BJ (cell line): ENCODE measurements at regions not wholly inside any gene's neighbourhood (a gene's known extent, or its start where the extent isn't known, plus 50 kb on each side); places are given as distances from the start of the nearest gene placed in this dataset.

ENCODE experiments used
- CTCF ChIA-PET: fragments of 350-600 bp; formaldehyde crosslinking; extraction: SDS; loops from one replicate; lab custom pipeline; 2021; ENCODE audit warnings: antibody characterized with exemption, inconsistent platforms; lab: Yijun Ruan, JAX
- POLR2A ChIA-PET: fragments of 300-600 bp; sonication (Branson Sonifier 250); formaldehyde crosslinking; extraction: SDS; loops from one replicate; lab custom pipeline; 2021; ENCODE audit warnings: antibody characterized with exemption; lab: Charles Lee
- DNase-seq: peaks from one replicate; pipeline ENCODE4 v3.0.0-alpha.2; 2011; ENCODE audit warnings: low read depth
- H3K27me3 ChIP-seq: 2 replicates; pipeline ENCODE4 v1.6.0; 2011; ENCODE audit warnings: low read length; ENCODE audit not compliant: control insufficient read depth, insufficient read depth
- H3K36me3 ChIP-seq: 2 replicates; pipeline ENCODE4 v1.5.1; 2011; ENCODE audit warnings: low read length; ENCODE audit not compliant: control insufficient read depth, insufficient read depth
- H3K4me3 ChIP-seq: 2 replicates; pipeline ENCODE4 v1.5.1; 2011; ENCODE audit warnings: low read depth, mild to moderate bottlenecking, control low read depth, low read length
- TF ChIP-seq, protein P1 (sequence below): IDR thresholded peaks from 2 replicates; pipeline ENCODE4 v1.5.1; 2011; ENCODE audit warnings: low read depth, mild to moderate bottlenecking, control low read depth, inconsistent platforms, low read length, moderate library complexity; ENCODE audit not compliant: insufficient read depth

DNA sequence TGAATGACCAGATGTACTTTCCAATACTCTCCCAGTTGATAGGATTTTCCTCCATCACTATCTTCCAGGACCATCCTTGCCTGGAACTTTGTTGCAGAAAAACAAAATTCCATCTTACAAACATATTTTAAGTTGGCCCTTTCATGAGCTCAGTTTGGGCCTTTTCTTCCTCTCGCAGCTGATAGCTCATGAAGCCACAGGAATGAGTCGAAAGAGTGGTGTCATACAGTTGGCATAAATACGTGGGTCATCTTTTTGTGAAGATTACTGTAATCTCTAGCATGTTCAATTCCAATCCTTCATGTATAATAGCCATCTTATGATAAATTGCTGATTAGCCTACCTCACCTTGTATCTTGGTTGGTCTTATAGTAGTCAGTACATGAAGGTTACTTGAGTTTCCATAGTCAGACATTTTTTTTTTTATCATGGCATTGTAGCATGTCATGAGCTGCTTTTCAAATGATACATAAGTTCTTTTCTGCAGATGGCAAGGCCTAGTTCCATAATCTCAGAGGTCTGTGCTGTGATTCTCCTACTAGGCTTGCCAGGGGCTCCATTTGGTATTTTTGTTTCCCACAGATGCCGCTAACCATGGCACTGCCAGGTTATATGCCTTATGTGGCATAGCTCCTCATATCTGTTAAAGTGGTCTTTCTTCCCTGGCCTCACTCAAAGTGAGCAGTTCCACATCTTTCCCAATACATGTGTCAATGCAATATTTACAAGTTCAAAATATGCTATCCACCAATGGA is 380.6 kb upstream of the DCN start:
- no peak for DNase-seq
- POLR2A ChIA-PET, result interaction anchor here (0.6 kb wide), 1 partner anchor 735 kb away, joined by 4 read pairs; no protein-coding TSS in a partner anchor
- no peak overlapping the region for H3K4me3 ChIP-seq
- H3K27me3 ChIP-seq, result no peaks in the 10 kb centered on the region
- CTCF ChIA-PET, result interaction anchor here (0.6 to 1.7 kb wide), 7 partner anchors 12 to 873 kb away, joined by 3 to 8 read pairs (median 4); no protein-coding TSS in a partner anchor
- no peaks in the 10 kb centered on the region for H3K36me3 ChIP-seq
- TF ChIP-seq, protein P1, sequence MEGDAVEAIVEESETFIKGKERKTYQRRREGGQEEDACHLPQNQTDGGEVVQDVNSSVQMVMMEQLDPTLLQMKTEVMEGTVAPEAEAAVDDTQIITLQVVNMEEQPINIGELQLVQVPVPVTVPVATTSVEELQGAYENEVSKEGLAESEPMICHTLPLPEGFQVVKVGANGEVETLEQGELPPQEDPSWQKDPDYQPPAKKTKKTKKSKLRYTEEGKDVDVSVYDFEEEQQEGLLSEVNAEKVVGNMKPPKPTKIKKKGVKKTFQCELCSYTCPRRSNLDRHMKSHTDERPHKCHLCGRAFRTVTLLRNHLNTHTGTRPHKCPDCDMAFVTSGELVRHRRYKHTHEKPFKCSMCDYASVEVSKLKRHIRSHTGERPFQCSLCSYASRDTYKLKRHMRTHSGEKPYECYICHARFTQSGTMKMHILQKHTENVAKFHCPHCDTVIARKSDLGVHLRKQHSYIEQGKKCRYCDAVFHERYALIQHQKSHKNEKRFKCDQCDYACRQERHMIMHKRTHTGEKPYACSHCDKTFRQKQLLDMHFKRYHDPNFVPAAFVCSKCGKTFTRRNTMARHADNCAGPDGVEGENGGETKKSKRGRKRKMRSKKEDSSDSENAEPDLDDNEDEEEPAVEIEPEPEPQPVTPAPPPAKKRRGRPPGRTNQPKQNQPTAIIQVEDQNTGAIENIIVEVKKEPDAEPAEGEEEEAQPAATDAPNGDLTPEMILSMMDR, result no peak

DNA sequence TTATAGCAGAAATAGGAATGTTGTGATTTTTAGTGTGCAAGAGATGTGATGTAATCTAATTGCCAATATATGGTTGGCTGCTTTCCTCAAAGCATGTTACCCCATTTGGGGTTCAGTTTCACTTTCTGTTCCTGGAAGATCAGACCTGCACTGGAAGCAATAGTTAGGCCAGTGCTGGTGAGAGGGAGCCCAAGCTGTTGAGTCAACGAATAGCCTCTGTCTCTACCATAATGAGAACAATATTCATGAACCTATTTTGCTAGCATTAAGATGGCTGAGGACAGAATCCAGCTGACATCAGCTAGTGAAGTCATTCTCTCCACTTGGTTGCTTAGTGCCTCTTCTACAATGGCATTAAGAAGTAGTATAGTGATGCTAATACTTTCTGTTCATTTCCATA is 379.9 kb upstream of the DCN start:
- TF ChIP-seq, protein P1, result no peak
- Histone ChIP-seq H3K4me3 (no peak overlapping the region), H3K36me3 (no peaks in the 10 kb centered on the region), H3K27me3 (no peaks in the 10 kb centered on the region)
- no peak for DNase-seq
- ChIA-PET POLR2A (interaction anchor here (0.6 kb wide), 1 partner anchor 23 kb away, joined by 3 read pairs; no protein-coding TSS in a partner anchor), CTCF (interaction anchor here (0.8 to 1.7 kb wide), 3 partner anchors 13 to 17 kb away, joined by 4 to 8 read pairs (median 5); no protein-coding TSS in a partner anchor)

DNA sequence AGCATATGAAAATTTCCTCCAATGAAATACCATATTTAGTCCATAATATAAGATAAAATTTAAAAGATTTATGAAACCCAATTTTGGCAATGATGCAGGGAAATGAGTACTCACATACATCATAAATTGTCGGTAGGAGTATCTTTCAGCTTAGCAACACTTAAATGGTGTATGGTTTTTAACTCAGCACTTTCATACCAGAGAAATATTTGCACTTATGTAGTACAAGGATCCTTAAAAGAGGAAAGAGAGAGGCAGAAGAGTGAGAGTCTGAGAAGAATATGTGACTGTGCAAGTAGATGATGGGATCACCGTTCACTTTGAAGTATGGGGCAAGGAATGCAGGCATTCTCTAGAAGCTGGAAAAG is 379.3 kb upstream of the DCN start:
- H3K4me3 ChIP-seq, result no peak overlapping the region
- no peak for DNase-seq
- no peaks in the 10 kb centered on the region for H3K36me3 ChIP-seq
- ChIA-PET POLR2A (interaction anchor here (0.6 kb wide), 1 partner anchor 23 kb away, joined by 3 read pairs; no protein-coding TSS in a partner anchor), CTCF (interaction anchor here (1.3 kb wide), 1 partner anchor 12 kb away, joined by 5 read pairs; no protein-coding TSS in a partner anchor)
- TF ChIP-seq, protein P1, result no peak
- no peaks in the 10 kb centered on the region for H3K27me3 ChIP-seq

DNA sequence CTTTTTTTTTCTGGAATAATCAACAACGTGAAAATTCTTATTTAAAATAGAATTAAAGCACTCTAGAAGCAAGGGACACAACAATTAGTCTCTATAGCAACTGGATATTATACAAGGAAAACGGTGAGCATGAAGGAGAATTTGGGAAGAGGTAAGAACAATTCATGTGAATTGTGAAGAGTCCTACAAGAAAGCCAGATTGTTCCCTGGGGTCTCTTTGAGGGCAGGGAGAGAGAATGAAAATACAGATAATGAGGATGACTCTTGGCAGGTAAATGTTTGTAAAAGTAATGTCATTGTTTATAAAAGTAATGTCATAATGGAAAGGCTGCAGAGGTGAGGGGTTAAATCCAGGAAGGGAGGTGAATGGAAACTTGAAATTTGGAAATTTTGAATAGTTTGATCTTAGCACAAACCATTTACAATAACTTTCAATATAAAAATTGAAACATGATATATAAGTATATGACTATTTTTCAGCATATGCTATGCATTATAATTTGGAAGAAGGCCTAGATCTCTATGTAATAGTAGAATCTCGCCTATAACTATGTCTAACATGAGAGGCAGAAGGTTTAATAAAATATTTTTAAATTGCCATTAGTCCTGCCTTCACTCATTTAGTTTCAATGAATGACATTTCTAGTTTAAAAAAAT is 378.8 kb upstream of the DCN start:
- TF ChIP-seq, protein P1, result no peak
- no peak for DNase-seq
- ChIA-PET CTCF (no interaction called here), POLR2A (no interaction called here)
- Histone ChIP-seq H3K4me3 (no peak overlapping the region), H3K27me3 (no peaks in the 10 kb centered on the region), H3K36me3 (no peaks in the 10 kb centered on the region)

DNA sequence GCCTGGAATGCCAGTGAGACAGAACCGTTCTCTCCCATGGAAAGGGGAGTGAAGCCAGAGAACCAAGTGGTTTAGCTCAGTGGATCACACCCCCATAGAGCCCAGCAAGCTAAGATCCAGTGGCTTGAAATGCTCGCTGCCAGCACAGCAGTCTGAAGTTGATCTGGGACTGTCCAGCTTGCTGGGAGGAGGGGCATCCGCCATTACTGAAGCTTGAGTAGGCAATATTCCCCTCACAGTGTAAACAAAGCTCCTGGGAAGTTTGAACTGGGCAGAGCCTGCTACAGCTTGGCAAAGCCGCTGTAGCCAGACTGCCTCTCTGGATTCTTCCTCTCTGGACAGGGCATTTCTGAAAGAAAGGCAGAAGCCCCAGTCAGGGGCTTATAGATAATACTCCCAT is 374.3 kb upstream of the DCN start:
- Histone ChIP-seq H3K4me3 (no peak overlapping the region), H3K36me3 (no peaks in the 10 kb centered on the region), H3K27me3 (no peaks in the 10 kb centered on the region)
- no peak for DNase-seq
- TF ChIP-seq, protein P1, result no peak
- ChIA-PET POLR2A (no interaction called here), CTCF (no interaction called here)
